ACC112 (cell line): ENCODE measurements at regions not wholly inside any gene's neighbourhood (a gene's known extent, or its start where the extent isn't known, plus 50 kb on each side); places are given as distances from the start of the nearest gene placed in this dataset.

Experiments used
- H2AFZ ChIP-seq: fragments of 200-600 bp; sonication (generic); one replicate; pipeline ENCODE4 v1.6.0; 2017; ENCODE audit warnings: antibody characterized with exemption, low read length; ENCODE audit not compliant: unreplicated experiment
- H3K27ac ChIP-seq: fragments of 200-600 bp; sonication (generic); 2 replicates; pipeline ENCODE4 v1.5.1; 2014; ENCODE audit warnings: low read depth, mild to moderate bottlenecking, antibody characterized with exemption, low read length, moderate library complexity
- H3K27me3 ChIP-seq: fragments of 200-600 bp; sonication (generic); 2 replicates; pipeline ENCODE4 v1.6.1; 2014; ENCODE audit warnings: mild to moderate bottlenecking, antibody characterized with exemption, low read length, moderate library complexity, mixed read lengths; ENCODE audit not compliant: insufficient read depth
- H3K36me3 ChIP-seq: fragments of 200-600 bp; sonication (generic); 2 replicates; pipeline ENCODE4 v1.6.1; 2016; ENCODE audit warnings: mild to moderate bottlenecking, antibody characterized with exemption, low read length, moderate library complexity, mixed read lengths; ENCODE audit not compliant: insufficient read depth
- H3K4me1 ChIP-seq: fragments of 200-600 bp; sonication (generic); one replicate; pipeline ENCODE4 v1.6.1; 2016; ENCODE audit warnings: low read length, mixed read lengths; ENCODE audit not compliant: insufficient read depth, unreplicated experiment, control insufficient read depth
- H3K4me3 ChIP-seq: fragments of 200-600 bp; sonication (generic); 2 replicates; pipeline ENCODE4 v1.5.1; 2014; ENCODE audit warnings: mild to moderate bottlenecking, low read depth, low read length
- H3K79me2 ChIP-seq: fragments of 200-600 bp; sonication (generic); one replicate; pipeline ENCODE4 v1.6.0; 2016; ENCODE audit warnings: low read length; ENCODE audit not compliant: control insufficient read depth, unreplicated experiment, insufficient read depth

GRCh38 chr12:115240251-115240650 is 556.3 kb upstream of the TBX3 start:
- Histone ChIP-seq H2AFZ (no peak overlapping the region), H3K36me3 (no peaks in the 10 kb centered on the region), H3K27me3 (peaks cover 29% of the 10 kb centered on the region), H3K27ac (no peak overlapping the region), H3K4me3 (no peak overlapping the region), H3K4me1 (no peaks in the 10 kb centered on the region), H3K79me2 (no peaks in the 10 kb centered on the region)

DNA sequence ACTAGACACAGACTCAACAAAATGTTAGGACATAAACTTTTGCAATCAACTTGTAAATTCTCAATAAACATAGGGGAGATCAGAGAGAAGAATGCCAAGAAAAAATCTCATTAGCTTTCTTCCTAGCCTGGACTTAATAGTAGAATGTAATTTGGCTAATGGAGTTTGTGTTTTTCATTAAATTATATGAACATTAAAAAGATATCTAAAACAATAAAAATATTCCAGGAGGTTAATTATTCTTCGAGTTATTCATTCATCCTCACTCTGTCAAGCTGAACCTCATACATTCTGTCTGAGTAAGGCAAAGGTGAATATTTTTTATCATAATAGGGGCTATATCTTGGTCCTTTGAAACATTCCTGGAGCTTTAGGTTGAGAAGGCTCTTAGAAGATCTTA is 551.9 kb upstream of the TBX3 start:
- Histone ChIP-seq H3K79me2 (no peaks in the 10 kb centered on the region), H3K4me3 (no peak overlapping the region), H3K27me3 (peaks cover 12% of the 10 kb centered on the region; the same call in 1 of the 2 replicates), H3K36me3 (no peaks in the 10 kb centered on the region), H3K4me1 (no peaks in the 10 kb centered on the region), H2AFZ (no peak overlapping the region), H3K27ac (no peak overlapping the region)

GRCh38 chr12:115233891-115234543 is 550.0 kb upstream of the TBX3 start:
- H3K36me3 ChIP-seq, result no peaks in the 10 kb centered on the region
- no peak overlapping the region for H2AFZ ChIP-seq
- H3K4me3 ChIP-seq, result no peak overlapping the region
- H3K4me1 ChIP-seq, result no peaks in the 10 kb centered on the region
- no peak overlapping the region for H3K27ac ChIP-seq
- H3K27me3 ChIP-seq, result peaks cover 12% of the 10 kb centered on the region; the same call in 1 of the 2 replicates
- no peaks in the 10 kb centered on the region for H3K79me2 ChIP-seq

- H3K36me3 ChIP-seq, result no peaks in the 10 kb centered on the region
Observed at GRCh38 chr12:115232455-115233156, 548.6 kb upstream of the TBX3 start.

GRCh38 chr12:115230606-115231005 is 546.6 kb upstream of the TBX3 start:
- H3K4me1 ChIP-seq, result peaks cover 15% of the 10 kb centered on the region
- no peaks in the 10 kb centered on the region for H3K79me2 ChIP-seq
- H3K27me3 ChIP-seq, result peaks cover 6% of the 10 kb centered on the region; the same call in 1 of the 2 replicates
- no peaks in the 10 kb centered on the region for H3K36me3 ChIP-seq
- H3K4me3 ChIP-seq, result no peak overlapping the region
- H3K27ac ChIP-seq, result no peak overlapping the region
- H2AFZ ChIP-seq, result no peak overlapping the region

More at GRCh38 chr12:115232455-115233156, 548.6 kb upstream of the TBX3 start:
- Histone ChIP-seq H3K4me1 (peaks cover 6% of the 10 kb centered on the region), H3K27me3 (peaks cover 12% of the 10 kb centered on the region; the same call in 1 of the 2 replicates), H2AFZ (no peak overlapping the region), H3K79me2 (no peaks in the 10 kb centered on the region), H3K4me3 (no peak overlapping the region), H3K27ac (no peak overlapping the region)

- H3K4me1 ChIP-seq, result peaks cover 15% of the 10 kb centered on the region
- no peaks in the 10 kb centered on the region for H3K36me3 ChIP-seq
- H3K79me2 ChIP-seq, result no peaks in the 10 kb centered on the region
- no peak overlapping the region for H3K4me3 ChIP-seq
- H3K27ac ChIP-seq, result no peak overlapping the region
- no peak overlapping the region for H2AFZ ChIP-seq
- H3K27me3 ChIP-seq, result no peaks in the 10 kb centered on the region
Observed at GRCh38 chr12:115229517-115229916, 545.5 kb upstream of the TBX3 start.

- H3K4me3 ChIP-seq, result no peak overlapping the region
- H2AFZ ChIP-seq, result no peak overlapping the region
- H3K27ac ChIP-seq, result no peak overlapping the region
- H3K36me3 ChIP-seq, result no peaks in the 10 kb centered on the region
- no peaks in the 10 kb centered on the region for H3K79me2 ChIP-seq
- H3K4me1 ChIP-seq, result peaks cover 24% of the 10 kb centered on the region
- no peaks in the 10 kb centered on the region for H3K27me3 ChIP-seq
Observed at GRCh38 chr12:115228434-115228833, 544.5 kb upstream of the TBX3 start.

DNA sequence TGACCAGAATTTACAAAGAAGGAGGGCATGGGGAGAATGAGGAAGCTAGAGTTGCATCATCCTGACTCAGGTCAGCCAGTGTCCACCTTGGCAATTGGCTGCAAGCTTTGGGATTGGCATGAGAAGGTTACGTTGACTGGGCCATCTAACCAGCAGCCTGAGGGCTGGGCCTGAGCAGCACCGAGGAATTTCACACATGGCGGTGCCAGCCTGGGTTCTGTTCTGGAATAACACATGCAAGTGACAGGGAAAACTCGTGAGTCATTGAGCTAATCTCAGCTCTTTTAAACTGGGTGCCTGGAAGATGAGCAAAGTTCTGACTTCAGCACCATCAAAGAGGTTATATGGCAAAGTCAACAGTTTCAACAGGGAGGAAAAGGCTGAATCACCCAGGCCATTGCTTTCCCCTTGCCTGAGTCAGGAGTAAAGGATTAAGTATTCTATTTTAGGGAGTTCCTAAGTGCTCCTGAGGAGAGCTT is 543.2 kb upstream of the TBX3 start:
- H3K27ac ChIP-seq, result no peak overlapping the region
- no peaks in the 10 kb centered on the region for H3K79me2 ChIP-seq
- peaks cover 27% of the 10 kb centered on the region for H3K4me1 ChIP-seq
- no peak overlapping the region for H3K4me3 ChIP-seq
- no peak overlapping the region for H2AFZ ChIP-seq
- H3K27me3 ChIP-seq, result no peaks in the 10 kb centered on the region
- no peaks in the 10 kb centered on the region for H3K36me3 ChIP-seq

DNA sequence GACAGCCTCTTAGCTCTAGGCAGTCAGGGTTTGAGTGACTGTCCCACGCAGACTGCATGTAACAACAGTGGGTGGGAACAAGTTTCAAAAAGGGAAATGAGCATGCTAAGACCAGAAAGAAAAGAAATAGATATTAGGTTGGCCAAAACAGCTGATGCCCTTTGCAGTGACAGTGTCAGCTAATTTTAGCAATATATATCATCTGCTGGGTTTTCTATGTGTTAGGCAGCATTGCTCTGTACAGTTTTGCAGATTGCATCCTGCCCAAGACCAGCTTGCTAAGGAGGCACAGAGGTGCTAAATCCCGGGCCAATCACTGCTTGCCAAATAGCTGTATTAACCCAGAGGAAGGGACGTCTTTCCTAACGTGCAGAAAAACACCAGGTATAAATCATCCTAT is 541.9 kb upstream of the TBX3 start:
- Histone ChIP-seq H3K36me3 (no peaks in the 10 kb centered on the region), H3K79me2 (no peaks in the 10 kb centered on the region), H3K4me1 (peaks cover 27% of the 10 kb centered on the region), H3K27ac (no peak overlapping the region), H3K27me3 (no peaks in the 10 kb centered on the region), H3K4me3 (no peak overlapping the region), H2AFZ (no peak overlapping the region)

DNA sequence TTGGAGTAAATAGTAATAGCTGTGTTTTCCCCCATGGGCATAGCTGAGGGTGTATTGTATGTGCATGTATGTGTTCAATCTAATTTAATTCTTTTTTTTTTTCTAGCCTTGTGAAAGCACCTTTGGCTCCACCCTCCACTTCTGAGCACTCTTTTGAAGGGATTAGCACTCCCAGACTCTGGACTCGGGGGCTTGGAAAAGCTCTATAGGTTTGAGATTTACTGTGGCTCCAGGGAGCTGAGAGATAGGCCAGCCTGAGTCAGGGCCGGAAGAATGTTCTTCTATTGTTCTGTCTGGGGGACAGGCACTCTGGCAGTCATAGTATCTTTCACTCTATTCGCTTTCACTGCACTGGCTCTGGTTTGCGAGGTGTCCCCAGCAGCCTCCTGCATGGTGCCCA is 540.0 kb upstream of the TBX3 start:
- H3K79me2 ChIP-seq, result no peaks in the 10 kb centered on the region
- no peaks in the 10 kb centered on the region for H3K36me3 ChIP-seq
- no peaks in the 10 kb centered on the region for H3K27me3 ChIP-seq
- H3K4me3 ChIP-seq, result no peak overlapping the region
- H2AFZ ChIP-seq, result no peak overlapping the region
- peaks cover 27% of the 10 kb centered on the region for H3K4me1 ChIP-seq
- no peak overlapping the region for H3K27ac ChIP-seq

GRCh38 chr12:115223322-115223721 is 539.3 kb upstream of the TBX3 start:
- peaks cover 27% of the 10 kb centered on the region for H3K4me1 ChIP-seq
- no peaks in the 10 kb centered on the region for H3K27me3 ChIP-seq
- H3K36me3 ChIP-seq, result no peaks in the 10 kb centered on the region
- no peak overlapping the region for H3K27ac ChIP-seq
- H3K79me2 ChIP-seq, result no peaks in the 10 kb centered on the region
- no peak overlapping the region for H3K4me3 ChIP-seq
- no peak overlapping the region for H2AFZ ChIP-seq
